Lower leg skin (tissue), 3 donors: ENCODE measurements at regions not wholly inside any gene's neighbourhood (a gene's known extent, or its start where the extent isn't known, plus 50 kb on each side); places are given as distances from the start of the nearest gene placed in this dataset.

ENCODE experiments used
- POLR2A ChIP-seq, 2 donors: fragments of 450-650 bp; IDR thresholded peaks; one replicate each; pipeline ENCODE4 v1.6.1; 2016 to 2017; ENCODE audit warnings: antibody characterized with exemption in 2 of 2, mild to moderate bottlenecking in 1 of 2, moderate library complexity in 1 of 2
- TF ChIP-seq, protein P1 (sequence below), 3 donors: fragments of 450-650 bp; IDR thresholded peaks; one replicate each; pipeline ENCODE4 v1.5.1; 2016; ENCODE audit warnings: antibody characterized with exemption in 3 of 3, mild to moderate bottlenecking in 3 of 3, moderate library complexity in 2 of 3

- no peak for TF ChIP-seq POLR2A (IDR thresholded peaks at IDR 0.05)
- TF ChIP-seq, protein P1, sequence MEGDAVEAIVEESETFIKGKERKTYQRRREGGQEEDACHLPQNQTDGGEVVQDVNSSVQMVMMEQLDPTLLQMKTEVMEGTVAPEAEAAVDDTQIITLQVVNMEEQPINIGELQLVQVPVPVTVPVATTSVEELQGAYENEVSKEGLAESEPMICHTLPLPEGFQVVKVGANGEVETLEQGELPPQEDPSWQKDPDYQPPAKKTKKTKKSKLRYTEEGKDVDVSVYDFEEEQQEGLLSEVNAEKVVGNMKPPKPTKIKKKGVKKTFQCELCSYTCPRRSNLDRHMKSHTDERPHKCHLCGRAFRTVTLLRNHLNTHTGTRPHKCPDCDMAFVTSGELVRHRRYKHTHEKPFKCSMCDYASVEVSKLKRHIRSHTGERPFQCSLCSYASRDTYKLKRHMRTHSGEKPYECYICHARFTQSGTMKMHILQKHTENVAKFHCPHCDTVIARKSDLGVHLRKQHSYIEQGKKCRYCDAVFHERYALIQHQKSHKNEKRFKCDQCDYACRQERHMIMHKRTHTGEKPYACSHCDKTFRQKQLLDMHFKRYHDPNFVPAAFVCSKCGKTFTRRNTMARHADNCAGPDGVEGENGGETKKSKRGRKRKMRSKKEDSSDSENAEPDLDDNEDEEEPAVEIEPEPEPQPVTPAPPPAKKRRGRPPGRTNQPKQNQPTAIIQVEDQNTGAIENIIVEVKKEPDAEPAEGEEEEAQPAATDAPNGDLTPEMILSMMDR (IDR thresholded peaks at IDR 0.05): no peak
Measured at GRCh38 chr6:98443633-98444032, 390.7 kb upstream of the POU3F2 start.
